Keratinocyte (primary cell): ENCODE measurements at regions not wholly inside any gene's neighbourhood (a gene's known extent, or its start where the extent isn't known, plus 50 kb on each side); places are given as distances from the start of the nearest gene placed in this dataset.

Experiments used
- EZH2 ChIP-seq: IDR thresholded peaks from one replicate; pipeline ENCODE4 v1.6.1; 2012; ENCODE audit warnings: inconsistent platforms, mild to moderate bottlenecking, low read length, moderate library complexity
- TF ChIP-seq, protein P1 (sequence below), 3 experiments: IDR thresholded peaks in 1 of 3; conservative IDR thresholded peaks in 1 of 3; optimal IDR thresholded peaks in 1 of 3; 2 replicates in 2 of 3; 3 replicates in 1 of 3; pipeline versions ENCODE3 to v1.5.1; 2011; ENCODE audit warnings: low read length in 3 of 3, mild to moderate bottlenecking in 3 of 3, moderate library complexity in 2 of 3, control low read depth in 1 of 3, inconsistent platforms in 1 of 3; ENCODE audit not compliant: insufficient read depth in 2 of 3; ENCODE audit errors: extremely low read depth in 1 of 3

DNA sequence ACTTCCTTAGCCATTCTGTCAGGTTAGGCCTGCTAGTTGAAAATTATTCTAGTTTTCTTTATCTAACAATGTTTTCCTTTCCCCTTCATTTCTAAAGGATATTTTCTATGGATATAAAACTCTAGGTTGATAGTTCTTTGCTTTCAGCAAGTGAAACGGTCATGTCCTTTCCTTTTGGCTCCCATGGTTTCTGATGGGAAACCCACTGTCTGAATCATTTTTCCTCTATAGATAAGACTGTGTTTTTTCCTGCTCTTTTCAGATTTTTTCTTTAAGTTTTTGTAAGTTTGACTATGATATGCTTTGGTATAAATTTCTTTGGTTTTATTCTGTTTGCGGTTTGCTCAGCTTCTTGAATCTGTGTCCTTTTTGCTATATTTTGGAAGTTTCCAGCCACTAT, 800.9 kb downstream of the USP25 start:
- no peak for TF ChIP-seq EZH2
- TF ChIP-seq, protein P1, sequence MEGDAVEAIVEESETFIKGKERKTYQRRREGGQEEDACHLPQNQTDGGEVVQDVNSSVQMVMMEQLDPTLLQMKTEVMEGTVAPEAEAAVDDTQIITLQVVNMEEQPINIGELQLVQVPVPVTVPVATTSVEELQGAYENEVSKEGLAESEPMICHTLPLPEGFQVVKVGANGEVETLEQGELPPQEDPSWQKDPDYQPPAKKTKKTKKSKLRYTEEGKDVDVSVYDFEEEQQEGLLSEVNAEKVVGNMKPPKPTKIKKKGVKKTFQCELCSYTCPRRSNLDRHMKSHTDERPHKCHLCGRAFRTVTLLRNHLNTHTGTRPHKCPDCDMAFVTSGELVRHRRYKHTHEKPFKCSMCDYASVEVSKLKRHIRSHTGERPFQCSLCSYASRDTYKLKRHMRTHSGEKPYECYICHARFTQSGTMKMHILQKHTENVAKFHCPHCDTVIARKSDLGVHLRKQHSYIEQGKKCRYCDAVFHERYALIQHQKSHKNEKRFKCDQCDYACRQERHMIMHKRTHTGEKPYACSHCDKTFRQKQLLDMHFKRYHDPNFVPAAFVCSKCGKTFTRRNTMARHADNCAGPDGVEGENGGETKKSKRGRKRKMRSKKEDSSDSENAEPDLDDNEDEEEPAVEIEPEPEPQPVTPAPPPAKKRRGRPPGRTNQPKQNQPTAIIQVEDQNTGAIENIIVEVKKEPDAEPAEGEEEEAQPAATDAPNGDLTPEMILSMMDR (optimal IDR thresholded peaks at IDR 0.05 in 1 of 3, IDR thresholded peaks at IDR 0.05 in 1 of 3, conservative IDR thresholded peaks at IDR 0.05 in 1 of 3; ENCODE audit: extremely low read depth in 1 of 3, insufficient read depth in 2 of 3, low read length in 3 of 3) = no peak
